Glutamatergic neuron (in vitro differentiated cells): ENCODE measurements at regions not wholly inside any gene's neighbourhood (a gene's known extent, or its start where the extent isn't known, plus 50 kb on each side); places are given as distances from the start of the nearest gene placed in this dataset.

ENCODE experiments used
- DNase-seq: peaks from one replicate; pipeline ENCODE4 v3.0.0; 2022
- H3K27ac Mint-ChIP-seq: one replicate; pipeline ENCODE4 v1.8.0; 2020; ENCODE audit warnings: mild to moderate bottlenecking, mixed read lengths, inconsistent platforms; ENCODE audit not compliant: unreplicated experiment
- H3K27me3 Mint-ChIP-seq: one replicate; pipeline ENCODE4 v1.8.0; 2020; ENCODE audit warnings: mild to moderate bottlenecking, moderate library complexity, mixed read lengths, inconsistent platforms; ENCODE audit not compliant: unreplicated experiment
- H3K36me3 Mint-ChIP-seq: one replicate; pipeline ENCODE4 v1.8.0; 2020; ENCODE audit warnings: mild to moderate bottlenecking, mixed read lengths, inconsistent platforms; ENCODE audit not compliant: unreplicated experiment
- H3K4me1 Mint-ChIP-seq: one replicate; pipeline ENCODE4 v1.8.0; 2020; ENCODE audit warnings: mild to moderate bottlenecking, low read depth, mixed read lengths, inconsistent platforms; ENCODE audit not compliant: unreplicated experiment
- H3K4me3 Mint-ChIP-seq: one replicate; pipeline ENCODE4 v1.8.0; 2020; ENCODE audit warnings: mild to moderate bottlenecking, mixed read lengths, inconsistent platforms; ENCODE audit not compliant: unreplicated experiment
- H3K9me3 Mint-ChIP-seq: one replicate; pipeline ENCODE4 v1.8.0; 2020; ENCODE audit warnings: mild to moderate bottlenecking, moderate library complexity, mixed read lengths, inconsistent platforms; ENCODE audit not compliant: unreplicated experiment
- TF ChIP-seq, protein P1 (sequence below): fragments of 200-600 bp; sonication (generic); IDR thresholded peaks from one replicate; pipeline ENCODE4 v1.5.0; 2021; ENCODE audit not compliant: partially characterized antibody, unreplicated experiment

DNA sequence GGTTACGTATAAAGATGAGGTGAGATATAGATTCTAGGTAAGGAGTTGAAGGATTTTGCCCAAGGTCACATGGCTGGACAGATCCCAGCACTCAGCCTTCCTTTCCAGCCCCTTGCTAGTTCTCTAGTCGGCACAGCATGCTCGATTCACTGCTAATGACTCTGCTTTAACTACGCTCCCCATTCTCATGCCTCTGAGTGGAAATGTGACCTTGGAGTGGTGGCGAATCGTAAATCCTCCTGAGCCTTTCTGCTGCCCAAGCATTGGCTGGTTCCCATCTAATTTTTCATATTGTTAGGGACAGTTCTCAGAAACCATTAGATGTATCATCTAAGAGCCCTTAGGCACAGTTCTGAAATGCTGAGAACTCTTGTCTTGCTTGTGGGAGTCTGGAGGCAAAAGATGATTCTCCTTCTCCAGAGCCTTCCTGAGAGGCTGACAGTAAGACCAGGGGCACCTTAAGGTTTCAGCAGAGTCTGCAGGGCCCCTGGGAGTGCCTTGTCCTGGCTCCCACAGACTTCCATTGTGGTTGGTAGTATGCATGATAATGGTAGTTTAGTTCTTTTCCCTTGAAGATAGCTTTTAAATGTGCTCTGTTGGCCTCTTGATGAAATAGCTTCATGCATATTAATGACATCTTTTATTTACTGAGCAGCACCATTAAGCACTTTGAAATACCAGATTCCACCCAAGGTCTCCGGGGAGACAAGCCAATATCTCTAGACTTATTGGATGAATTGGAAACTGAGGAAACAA lies 377.8 kb upstream of the SLC14A2 start:
- Mint-ChIP-seq H3K27me3 (no peaks in the 10 kb centered on the region), H3K4me3 (peak overlapping the region; percentile 53), H3K9me3 (peaks cover 3% of the 10 kb centered on the region), H3K27ac (peak overlapping the region; percentile 44), H3K4me1 (peaks cover 2% of the 10 kb centered on the region), H3K36me3 (no peaks in the 10 kb centered on the region)
- DNase-seq = no peak
- TF ChIP-seq, protein P1, sequence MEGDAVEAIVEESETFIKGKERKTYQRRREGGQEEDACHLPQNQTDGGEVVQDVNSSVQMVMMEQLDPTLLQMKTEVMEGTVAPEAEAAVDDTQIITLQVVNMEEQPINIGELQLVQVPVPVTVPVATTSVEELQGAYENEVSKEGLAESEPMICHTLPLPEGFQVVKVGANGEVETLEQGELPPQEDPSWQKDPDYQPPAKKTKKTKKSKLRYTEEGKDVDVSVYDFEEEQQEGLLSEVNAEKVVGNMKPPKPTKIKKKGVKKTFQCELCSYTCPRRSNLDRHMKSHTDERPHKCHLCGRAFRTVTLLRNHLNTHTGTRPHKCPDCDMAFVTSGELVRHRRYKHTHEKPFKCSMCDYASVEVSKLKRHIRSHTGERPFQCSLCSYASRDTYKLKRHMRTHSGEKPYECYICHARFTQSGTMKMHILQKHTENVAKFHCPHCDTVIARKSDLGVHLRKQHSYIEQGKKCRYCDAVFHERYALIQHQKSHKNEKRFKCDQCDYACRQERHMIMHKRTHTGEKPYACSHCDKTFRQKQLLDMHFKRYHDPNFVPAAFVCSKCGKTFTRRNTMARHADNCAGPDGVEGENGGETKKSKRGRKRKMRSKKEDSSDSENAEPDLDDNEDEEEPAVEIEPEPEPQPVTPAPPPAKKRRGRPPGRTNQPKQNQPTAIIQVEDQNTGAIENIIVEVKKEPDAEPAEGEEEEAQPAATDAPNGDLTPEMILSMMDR = no peak

DNA sequence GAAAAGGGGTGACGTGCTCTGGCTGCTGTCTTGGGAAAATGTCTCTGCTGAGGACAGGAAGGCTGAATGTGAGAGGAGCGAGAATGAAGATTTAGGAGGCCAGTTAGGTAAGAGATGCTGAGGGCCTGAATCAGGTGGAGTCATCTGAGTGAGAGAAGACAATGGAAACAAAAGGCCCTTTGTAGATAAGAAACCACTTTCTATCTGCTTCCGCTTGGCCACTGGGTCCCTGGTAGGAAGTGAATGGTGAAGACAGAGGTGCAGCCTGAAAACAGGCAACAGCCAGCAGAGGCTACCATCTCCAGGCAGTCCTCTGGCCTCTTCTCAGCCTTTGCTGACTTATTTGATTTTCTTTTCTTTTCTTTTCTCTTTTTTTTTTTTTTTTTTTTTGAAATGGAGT lies 374.0 kb upstream of the SLC14A2 start:
- Mint-ChIP-seq H3K27ac (no peak overlapping the region), H3K9me3 (peaks cover 3% of the 10 kb centered on the region), H3K4me1 (peaks cover 2% of the 10 kb centered on the region), H3K36me3 (no peaks in the 10 kb centered on the region), H3K27me3 (peaks cover 2% of the 10 kb centered on the region), H3K4me3 (no peak overlapping the region)
- TF ChIP-seq, protein P1 = no peak
- DNase-seq = no peak

DNA sequence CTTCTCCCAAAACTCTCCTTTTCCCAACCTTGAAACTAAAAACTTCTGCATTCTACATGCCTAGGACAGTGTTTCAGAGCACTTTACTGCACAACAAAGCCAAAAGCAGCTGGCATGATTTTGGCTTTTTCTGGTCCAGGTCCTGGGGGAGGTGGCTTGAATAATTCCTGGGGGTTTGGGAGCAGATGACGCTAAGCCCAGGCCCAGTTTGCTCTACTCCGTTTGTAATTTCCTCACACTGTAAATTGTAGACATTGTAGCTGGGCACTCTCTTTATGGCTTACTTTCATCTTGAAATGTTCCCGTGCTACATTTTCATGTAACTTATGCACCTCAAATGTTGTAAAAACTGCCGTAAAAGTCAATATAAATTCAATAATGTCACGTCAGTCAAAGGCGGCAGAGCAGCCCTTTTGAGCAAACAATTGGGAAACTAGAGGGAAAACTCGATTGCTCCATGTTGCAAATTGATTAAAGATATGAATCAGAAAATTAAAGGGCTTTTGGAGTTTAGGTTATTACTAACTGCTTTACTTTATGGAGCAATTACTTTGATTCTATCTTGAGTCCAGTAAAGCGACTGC lies 373.2 kb upstream of the SLC14A2 start:
- no peak overlapping the region for H3K27ac Mint-ChIP-seq
- TF ChIP-seq, protein P1 = no peak
- no peak for DNase-seq
- peaks cover 2% of the 10 kb centered on the region for H3K27me3 Mint-ChIP-seq
- H3K36me3 Mint-ChIP-seq = no peaks in the 10 kb centered on the region
- H3K4me3 Mint-ChIP-seq = no peak overlapping the region
- H3K4me1 Mint-ChIP-seq = peaks cover 2% of the 10 kb centered on the region
- peaks cover 3% of the 10 kb centered on the region for H3K9me3 Mint-ChIP-seq

DNA sequence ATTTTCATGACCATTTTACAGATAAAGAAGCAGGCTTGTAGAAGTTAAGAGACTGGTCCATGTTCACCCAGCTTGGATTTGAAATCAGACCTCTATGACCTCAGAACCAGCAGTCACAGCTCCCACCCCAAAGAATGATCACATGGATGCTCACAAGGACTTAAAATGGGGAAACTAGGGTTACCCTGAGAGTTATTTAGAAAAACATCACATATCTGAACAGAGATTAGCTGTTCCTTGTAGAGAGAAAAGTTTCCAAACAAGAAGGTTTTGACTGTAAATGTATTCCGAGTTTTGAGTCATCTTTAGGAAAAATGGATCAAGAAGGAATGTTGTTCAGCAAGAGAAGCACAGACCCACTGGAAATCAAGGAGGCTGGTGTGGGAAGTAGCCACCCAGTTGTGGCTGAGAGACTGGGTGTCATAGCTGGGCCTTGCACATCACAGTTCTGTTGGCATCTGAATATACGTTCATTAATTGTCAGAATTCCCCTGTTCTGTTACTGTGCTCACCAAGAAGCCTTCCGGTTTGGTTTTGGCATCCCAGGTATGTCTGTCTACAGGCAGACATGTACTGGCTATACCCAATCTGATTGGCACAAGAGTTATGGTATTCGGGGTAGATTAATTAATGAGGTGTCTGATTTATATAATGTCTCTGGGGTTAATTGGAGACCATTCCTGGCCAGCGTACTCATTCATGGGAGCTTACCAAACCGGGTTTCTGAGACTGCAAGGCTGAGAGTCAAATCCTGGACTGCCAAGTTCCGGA lies 371.8 kb upstream of the SLC14A2 start:
- DNase-seq = no peak
- Mint-ChIP-seq H3K4me1 (no peaks in the 10 kb centered on the region), H3K36me3 (no peaks in the 10 kb centered on the region), H3K27ac (no peak overlapping the region), H3K27me3 (peaks cover 2% of the 10 kb centered on the region), H3K9me3 (peaks cover under 1% of the 10 kb centered on the region), H3K4me3 (no peak overlapping the region)
- TF ChIP-seq, protein P1 = no peak

DNA sequence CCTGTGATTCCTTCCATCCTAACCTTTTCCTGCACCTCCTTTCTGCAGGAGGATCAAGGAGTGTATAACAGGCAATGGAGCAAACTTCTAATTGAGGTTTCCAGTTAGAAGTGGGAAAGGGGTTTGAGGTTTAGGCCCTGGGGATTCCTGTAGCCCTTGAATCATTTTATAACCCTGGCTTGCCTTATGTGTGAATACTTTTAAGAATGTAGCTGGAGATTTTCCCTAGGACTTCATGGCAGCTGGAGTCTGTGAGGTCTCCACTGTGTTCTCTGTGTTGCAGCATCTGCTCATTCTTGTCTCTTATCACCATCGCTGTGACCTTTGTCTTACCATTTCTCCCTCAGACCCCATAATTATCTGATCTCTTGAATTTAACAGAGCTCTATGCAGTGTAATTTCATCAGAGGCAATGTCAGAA lies 370.2 kb upstream of the SLC14A2 start:
- H3K9me3 Mint-ChIP-seq = no peaks in the 10 kb centered on the region
- H3K36me3 Mint-ChIP-seq = no peaks in the 10 kb centered on the region
- no peak for DNase-seq
- TF ChIP-seq, protein P1 = no peak
- H3K4me3 Mint-ChIP-seq = no peak overlapping the region
- H3K4me1 Mint-ChIP-seq = no peaks in the 10 kb centered on the region
- H3K27ac Mint-ChIP-seq = no peak overlapping the region
- peaks cover 2% of the 10 kb centered on the region for H3K27me3 Mint-ChIP-seq
